NCI-H748 treated with DMSO at 0.1 percent for 48 hours (cell line): ENCODE measurements at regions not wholly inside any gene's neighbourhood (a gene's known extent, or its start where the extent isn't known, plus 50 kb on each side); places are given as distances from the start of the nearest gene placed in this dataset.
"Not testable (repeated sequence)": the region's sequence is repeated elsewhere in the genome, so short reads cannot be mapped to it uniquely, and the experiment has no call there.

ENCODE experiments used
- DNase-seq: peaks from one replicate; lab custom pipeline; 2025; lab: John Stamatoyannopoulos, UW

- no peak for DNase-seq
Observed at GRCh38 chr12:89227774-89228173, 124.5 kb downstream of the DUSP6 start.

- peak; percentile 94 for DNase-seq
Observed at GRCh38 chr12:89225808-89226411, 126.4 kb downstream of the DUSP6 start.

- no peak for DNase-seq
Observed at GRCh38 chr12:89225401-89225800, 126.9 kb downstream of the DUSP6 start.

- DNase-seq, result not testable (repeated sequence)
Observed at GRCh38 chr12:89222580-89222979, 129.7 kb downstream of the DUSP6 start.

GRCh38 chr12:89217472-89217871 lies 134.8 kb downstream of the DUSP6 start:
- no peak for DNase-seq

- no peak for DNase-seq
Observed at GRCh38 chr12:89216211-89216952, 135.9 kb downstream of the DUSP6 start.

GRCh38 chr12:89215196-89215595 lies 137.1 kb downstream of the DUSP6 start:
- no peak for DNase-seq

- DNase-seq, result no peak
Observed at GRCh38 chr12:89213747-89214146, 138.6 kb downstream of the DUSP6 start.

- no peak for DNase-seq
Observed at GRCh38 chr12:89213139-89213538, 139.2 kb downstream of the DUSP6 start.

- DNase-seq, result no peak
Observed at GRCh38 chr12:89212339-89212771, 139.9 kb downstream of the DUSP6 start.

- no peak for DNase-seq
Observed at GRCh38 chr12:89211456-89211855, 140.8 kb downstream of the DUSP6 start.

- DNase-seq, result no peak
Observed at GRCh38 chr12:89210277-89210676, 142.0 kb downstream of the DUSP6 start.

GRCh38 chr12:89208661-89209096 lies 143.6 kb downstream of the DUSP6 start:
- DNase-seq, result no peak

- no peak for DNase-seq
Observed at GRCh38 chr12:89206390-89206789, 145.9 kb downstream of the DUSP6 start.

GRCh38 chr12:89205517-89205916 lies 146.8 kb downstream of the DUSP6 start:
- DNase-seq, result no peak

- DNase-seq, result no peak
Observed at GRCh38 chr12:89203144-89203543, 149.2 kb downstream of the DUSP6 start.

GRCh38 chr12:89200217-89200616 lies 152.1 kb downstream of the DUSP6 start:
- no peak for DNase-seq

GRCh38 chr12:89195470-89195869 lies 156.8 kb downstream of the DUSP6 start:
- no peak for DNase-seq

- no peak for DNase-seq
Observed at GRCh38 chr12:89194683-89195082, 157.6 kb downstream of the DUSP6 start.

- DNase-seq, result no peak
Observed at GRCh38 chr12:89192429-89192828, 159.9 kb downstream of the DUSP6 start.

- DNase-seq, result not testable (repeated sequence)
Observed at GRCh38 chr12:89191597-89191996, 160.7 kb downstream of the DUSP6 start.

GRCh38 chr12:89189448-89189847 lies 162.9 kb downstream of the DUSP6 start:
- no peak for DNase-seq

- no peak for DNase-seq
Observed at GRCh38 chr12:89187507-89187906, 164.8 kb downstream of the DUSP6 start.

GRCh38 chr12:89185889-89186288 lies 166.4 kb downstream of the DUSP6 start:
- no peak for DNase-seq
